GM18907 (cell line): ENCODE measurements at regions not wholly inside any gene's neighbourhood (a gene's known extent, or its start where the extent isn't known, plus 50 kb on each side); places are given as distances from the start of the nearest gene placed in this dataset.
"Not testable (repeated sequence)": the region's sequence is repeated elsewhere in the genome, so short reads cannot be mapped to it uniquely, and the experiment has no call there.

Experiments used
- ATAC-seq: cut with Tn5 transposase; IDR thresholded peaks from one replicate; pipeline ENCODE4 v1.9.1; 2021; ENCODE audit warnings: mild to moderate bottlenecking, moderate library complexity; ENCODE audit not compliant: unreplicated experiment

DNA sequence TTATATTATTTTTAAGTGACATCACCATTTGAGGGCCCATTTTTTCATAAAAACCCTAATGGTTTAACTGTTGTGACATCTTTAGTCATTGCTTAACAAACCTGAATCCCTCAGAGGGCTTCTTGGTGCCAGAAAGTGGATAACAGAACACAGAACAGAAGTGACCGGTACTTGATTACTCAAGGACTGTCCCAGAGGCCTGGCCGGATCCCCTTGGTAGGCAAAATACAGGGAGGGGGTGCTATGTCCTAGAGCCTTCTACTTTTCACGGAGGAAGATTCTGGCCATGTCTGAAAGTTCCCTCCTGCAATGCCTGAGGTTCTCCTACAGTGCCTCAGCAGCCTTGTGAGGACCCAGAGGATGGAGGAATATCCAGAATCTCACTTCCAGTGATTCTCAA is 94.3 kb upstream of the DCLK2 start:
- ATAC-seq, result no peak

DNA sequence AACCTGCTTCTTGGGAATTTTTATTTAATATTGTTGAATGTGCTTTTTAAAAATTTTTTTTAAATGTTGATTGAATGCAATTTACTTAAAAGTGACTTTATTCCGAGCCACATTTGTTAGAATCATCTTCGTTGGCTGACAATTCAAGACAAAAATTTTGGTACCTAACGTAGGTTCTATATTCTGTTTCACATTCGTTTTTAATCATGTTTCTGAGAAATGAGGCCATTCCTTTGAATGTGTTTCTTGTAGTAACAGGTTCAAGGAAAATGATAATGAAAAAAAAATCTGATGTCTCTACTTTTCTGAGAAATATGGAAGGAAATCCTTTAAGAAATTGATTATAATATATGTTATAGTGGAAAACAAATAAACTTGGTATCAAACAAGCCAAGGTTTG is 92.3 kb upstream of the DCLK2 start:
- ATAC-seq, result no peak

DNA sequence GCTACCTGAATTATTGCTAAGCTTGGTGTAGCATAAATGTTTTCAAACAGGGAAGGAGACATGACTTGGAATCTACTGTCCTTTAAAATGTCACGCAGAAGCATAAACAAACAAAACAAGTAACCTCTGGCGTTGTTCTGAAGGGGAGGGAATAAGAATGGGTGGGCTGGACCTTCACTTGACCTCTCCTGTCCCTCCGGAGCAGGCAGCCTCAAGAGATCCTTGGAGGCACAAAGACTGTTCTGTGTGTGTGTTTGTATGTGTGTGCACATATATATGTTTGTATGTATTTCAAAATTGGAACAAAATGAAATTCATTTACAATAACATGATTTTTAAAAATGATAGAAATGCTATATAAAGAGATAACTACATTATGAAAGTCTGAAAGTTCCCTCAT is 91.3 kb upstream of the DCLK2 start:
- ATAC-seq, result no peak

DNA sequence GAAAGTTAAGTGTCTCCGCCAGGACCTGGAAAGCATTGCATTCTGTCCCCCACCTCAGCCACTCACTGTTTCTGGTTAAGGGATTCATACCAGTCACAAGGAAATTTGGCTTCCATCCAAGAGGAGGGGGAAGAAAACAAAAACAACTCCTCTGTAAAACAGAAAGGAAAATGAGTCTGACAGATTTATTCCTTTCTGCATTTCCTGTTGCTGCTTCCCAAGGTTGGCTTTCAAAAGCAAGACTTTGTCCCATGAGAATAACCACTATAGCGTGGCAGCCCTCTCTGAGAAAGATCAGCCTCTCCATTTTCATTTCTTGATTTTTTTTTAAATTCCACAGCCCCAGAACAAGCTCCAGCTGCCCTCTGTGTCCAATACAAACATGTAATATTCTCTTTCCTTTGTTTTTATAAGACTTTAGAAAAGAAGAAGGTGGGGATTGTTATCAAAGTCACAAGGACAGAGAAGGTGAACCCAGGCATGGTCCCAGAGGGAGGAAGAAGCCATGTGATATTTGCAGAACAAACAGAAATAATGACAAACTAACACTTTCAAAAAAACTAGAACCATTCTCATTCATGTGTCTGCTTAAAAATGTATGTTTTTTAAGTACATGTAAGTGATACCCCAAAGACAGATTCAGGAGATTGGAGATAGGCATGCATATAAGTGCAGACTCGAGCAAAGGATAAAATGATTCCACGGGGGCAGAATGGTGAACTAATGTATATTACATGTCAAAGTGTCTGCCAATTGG is 90.7 kb upstream of the DCLK2 start:
- ATAC-seq, result no peak

DNA sequence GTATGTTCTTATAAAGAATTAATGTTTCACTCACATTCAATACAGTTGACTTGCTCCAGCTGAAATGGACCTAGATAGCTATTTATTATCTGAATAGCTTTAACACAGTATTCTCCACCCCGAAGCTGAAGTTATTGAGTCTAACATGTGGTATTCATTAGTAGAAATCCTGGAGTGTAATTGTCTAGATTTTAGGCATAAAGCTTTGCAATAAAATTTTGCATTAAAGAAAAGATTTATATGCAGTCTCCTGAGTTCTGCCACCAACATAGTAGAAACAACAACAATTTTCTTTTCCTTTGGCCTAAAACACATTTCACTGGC is 90.2 kb upstream of the DCLK2 start:
- ATAC-seq, result no peak

DNA sequence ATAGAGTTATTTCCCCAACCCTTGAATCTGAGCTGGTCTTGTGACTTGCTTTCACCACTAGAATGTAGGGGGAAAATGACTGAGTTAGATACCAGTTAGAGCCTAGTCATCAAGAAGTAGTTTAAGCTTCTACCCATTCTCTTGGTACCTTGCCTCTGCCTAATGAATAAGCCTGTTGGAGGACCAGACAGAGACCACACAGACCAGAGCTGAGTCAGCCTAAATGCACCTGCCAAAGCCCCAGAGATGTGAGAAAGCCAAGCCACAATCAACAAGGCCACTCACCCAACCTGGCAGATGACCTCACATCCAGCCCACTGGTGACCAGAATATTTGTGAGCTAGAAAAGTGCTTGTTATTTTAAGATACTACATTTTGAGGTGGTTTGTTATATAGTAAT is 85.2 kb upstream of the DCLK2 start:
- ATAC-seq, result no peak

DNA sequence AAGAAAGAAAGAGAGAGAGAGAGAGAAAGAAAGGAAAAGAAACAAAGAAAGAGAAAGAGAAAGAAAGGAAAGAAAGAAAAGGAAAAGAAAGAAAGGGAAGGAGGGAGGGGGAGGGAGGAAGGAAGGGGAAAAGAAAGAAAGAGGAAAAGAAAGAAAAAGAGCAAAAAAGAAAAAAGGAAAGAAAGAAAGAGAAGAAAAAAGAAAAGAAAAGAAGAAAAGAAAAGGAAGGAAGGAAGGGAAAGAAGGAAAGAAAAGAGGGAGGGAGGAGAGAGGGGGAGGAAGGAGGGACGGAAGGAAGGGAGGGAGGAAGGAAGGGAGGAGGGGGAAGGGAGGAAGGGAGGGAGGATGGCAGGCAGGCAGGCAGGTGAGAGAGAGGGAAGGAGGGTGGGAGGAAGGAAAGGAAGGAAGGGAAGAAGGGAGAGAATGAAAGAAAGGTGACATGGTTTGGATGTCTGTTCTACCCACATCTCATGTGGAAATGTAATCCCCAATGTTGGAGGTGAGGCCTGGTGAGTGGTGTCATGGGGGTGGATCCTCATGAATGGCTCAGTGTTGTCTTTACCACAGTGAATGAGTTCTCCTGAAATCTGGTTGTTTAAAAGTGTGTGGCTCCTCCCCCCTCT is 83.0 kb upstream of the DCLK2 start:
- no peak for ATAC-seq

DNA sequence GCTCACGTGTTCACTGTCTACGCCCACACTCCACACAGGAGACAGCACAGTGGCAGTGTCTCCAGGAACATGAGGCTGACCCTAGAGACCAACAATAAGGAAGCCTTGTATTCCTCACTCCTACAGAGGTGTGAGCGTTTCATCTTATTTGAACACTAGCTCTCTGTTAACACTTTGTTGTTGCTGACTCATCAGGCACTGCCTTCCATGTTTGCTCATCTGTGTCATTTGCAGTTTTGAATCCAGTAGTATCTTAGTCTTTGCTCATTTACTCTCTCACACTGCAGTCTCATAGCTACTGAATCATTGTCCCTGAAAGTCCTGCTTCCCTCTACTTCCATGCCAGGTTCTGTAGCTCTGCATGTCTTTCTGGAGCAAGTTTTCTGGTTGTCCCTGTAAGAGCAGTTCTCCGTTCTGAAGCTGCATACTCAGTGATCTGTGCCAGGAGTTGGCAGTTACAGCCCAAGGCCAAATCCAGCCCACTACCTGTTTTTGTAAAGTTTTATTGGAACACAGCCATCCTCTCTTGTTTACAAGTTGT is 80.3 kb upstream of the DCLK2 start:
- ATAC-seq, result peak; percentile 55

DNA sequence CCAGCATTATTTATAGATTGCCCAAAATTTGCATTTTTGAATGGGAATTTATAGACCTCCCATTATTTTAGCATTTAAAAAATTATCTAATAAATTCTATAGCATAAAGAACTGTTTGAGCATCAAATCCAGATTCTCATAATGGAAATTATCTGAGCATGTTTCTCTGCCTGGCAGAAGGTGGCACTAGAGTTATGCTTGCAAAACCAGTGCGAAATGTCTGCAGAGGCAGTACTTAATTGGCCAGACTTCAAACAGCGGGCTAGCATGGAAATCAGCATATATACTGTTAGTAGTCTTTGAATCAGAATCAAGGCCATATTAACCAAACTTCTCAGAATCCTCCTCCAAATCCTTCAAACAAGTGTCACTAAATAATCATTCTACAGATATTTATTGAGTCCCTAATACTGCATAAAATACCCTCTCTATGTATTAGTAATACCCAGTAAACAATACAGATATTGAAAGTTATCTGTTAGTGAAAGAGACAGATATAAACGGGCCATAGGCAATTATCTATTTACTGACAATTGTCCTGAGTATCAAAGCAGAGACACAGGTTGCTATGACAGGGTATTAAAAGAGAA is 78.7 kb upstream of the DCLK2 start:
- ATAC-seq, result peak; percentile 61

DNA sequence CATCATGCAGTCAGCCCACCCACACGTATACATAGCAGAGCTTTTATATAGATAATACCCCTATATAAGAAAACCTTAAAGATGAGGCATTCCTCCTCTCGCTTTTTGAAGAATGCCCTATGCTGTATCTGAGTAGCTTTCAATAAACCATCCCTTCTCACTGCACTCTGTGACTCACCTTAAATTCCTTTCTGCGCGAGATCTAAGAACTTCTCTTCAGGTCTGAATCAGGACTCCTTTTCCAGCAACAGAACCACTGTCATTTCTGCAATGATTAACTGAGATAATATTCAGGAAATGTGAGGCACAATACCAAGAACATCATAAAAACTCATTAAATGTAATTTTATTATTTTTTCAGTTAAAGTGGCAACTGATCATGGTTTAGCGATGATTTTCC is 76.4 kb upstream of the DCLK2 start:
- no peak for ATAC-seq

DNA sequence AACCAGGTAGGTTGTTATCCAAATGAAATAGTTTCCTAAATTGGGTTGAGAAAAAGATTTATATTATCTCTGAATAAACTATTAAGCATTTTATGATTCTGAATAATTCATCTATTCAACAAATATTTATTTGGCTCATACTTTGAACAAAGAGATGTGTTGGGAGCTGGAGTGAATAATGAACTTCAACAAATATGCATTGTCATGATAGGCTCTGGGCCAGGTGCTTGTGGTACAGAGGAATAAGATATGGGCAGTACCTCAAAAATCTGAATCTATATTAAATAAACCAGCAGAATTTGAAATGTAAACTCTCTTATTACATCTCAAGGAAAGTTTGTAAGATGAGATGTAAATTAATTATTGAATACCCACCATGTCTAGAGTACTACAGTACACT is 75.7 kb upstream of the DCLK2 start:
- ATAC-seq, result no peak

DNA sequence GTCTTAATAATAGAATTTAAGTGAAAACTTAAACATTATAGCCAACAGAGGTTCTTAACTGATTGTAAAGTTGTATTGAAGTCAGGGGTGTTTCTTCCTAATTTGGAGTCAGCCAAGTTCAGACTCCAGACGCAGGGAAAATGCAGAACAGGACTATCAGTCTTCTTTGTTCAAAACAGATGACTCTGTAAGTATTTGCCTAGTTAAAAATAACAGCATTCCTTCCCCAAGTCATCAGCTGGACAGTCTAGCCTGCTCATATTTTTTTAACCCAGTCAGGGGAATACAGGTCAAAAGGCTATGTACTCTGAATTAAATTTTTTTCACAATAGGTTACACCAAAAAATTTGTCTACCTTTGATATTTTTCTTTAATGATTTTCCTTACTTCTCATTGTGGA is 73.8 kb upstream of the DCLK2 start:
- ATAC-seq, result no peak

DNA sequence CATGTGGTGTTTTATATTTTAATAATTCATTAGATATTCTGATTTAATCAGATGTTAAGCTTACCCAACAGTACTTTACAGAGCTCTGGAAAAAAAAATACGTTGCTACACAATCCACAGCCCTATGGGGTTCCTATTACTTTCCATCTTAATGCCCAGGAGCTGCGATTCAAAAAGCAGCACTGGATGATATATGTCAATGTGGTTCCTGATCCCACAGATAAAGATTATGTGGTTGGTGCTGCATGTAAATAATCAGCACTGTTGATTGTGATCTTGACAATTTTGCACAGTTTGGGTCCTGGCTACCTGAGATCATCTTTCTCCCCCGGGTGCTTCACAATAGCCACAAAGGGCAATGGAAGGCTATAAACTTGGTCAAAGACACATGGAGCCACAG is 72.7 kb upstream of the DCLK2 start:
- ATAC-seq, result no peak

DNA sequence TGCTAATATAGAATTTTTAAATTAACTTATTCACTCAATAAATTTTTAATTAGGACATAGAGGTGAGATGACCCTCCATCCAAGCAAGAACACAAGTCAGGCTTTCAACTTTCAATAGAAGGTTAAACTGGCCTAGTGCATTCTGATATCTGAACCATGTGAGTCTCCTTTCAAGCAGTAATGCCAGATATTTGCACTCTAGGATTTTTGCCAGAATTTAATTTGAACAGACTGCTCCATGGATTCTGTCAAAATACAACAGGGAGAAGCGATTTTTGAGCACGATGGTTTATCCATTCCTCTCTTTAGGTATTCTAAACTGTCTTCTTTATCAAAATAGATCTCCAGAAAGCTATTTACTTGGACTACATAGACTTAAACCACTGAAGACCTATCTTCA is 72.0 kb upstream of the DCLK2 start:
- no peak for ATAC-seq

DNA sequence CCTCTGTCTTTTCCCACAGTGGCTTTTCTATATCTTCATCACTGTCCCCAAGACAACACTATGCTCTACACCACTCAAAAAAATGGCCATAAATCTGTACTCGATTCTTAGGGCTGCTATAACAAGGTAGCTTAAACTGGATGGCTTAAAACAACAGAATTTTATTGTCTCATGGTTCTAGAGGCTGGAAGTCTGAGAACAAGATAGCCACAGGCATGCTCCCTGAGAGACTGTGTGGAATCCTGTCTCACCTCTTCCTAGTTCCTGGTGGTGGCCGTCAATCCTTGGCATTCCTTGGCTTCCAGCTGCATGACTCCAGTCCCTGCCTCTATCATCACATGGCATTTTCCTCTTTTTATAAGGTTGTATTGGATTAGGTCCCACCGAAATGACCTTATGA is 70.7 kb upstream of the DCLK2 start:
- no peak for ATAC-seq

DNA sequence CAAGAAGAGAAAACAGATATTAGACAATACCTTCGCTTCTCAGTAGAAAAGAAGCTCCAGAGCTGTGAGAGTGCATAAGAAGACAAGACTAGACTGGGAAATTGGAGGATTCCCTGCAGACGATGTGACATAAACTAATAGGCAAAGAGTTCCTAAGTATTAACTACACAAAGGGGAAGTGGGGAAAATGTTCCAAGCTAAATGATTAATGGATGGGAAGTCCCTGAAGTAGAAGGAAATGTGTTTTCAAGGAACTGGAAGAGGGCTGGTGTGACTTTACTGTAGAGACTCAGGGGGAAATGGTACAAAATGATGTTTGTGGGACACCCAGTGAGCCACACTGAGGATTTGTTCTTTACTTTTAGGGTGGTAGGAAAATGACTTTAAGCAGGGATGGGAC is 69.7 kb upstream of the DCLK2 start:
- ATAC-seq, result no peak

DNA sequence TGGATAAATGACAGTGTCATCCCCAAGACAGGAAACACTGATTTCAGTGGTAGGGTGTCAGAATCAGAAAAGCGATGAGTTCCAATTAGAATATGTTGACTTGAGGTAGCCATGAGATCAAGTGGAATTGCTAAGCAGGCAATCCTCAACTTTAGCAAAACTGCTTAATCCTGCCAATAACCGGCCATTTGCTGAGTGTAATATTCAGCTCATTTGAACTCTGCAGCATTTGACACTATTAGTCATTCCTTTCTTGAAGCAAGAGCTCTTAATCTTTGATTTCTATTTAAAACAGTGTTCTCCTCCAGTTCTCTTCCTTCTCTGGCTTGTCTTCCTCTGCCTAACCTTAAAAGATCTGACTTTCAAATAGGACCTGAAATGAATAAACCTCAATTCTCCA is 68.7 kb upstream of the DCLK2 start:
- no peak for ATAC-seq

DNA sequence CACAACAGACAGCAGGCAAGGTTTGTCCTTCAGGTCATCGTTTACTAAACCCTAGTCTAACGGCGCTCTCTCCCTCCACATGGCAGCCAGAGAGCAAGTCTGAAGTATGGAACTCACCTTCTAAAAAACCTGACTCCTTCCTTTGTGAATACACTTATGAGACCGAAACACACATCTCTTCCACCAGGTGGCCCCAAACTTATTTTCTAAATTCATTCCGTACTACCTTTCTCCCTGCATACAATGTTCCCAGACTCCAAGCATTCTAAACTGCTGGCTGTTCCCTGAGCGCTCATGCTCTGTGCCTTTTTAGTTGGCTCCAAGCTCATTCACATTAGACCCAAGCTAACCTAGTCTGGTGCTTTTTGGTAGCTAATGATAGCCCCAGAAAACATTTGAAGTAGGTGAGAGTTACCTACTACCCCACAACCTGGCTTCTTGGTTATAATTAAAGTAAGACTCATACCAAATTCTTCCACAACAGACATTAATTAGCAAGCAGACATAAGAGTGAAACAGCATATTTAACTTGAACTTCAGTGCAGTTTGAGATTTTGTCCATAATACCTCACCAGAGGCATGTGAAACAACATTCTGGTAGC is 67.6 kb upstream of the DCLK2 start:
- peak; percentile 85 for ATAC-seq

DNA sequence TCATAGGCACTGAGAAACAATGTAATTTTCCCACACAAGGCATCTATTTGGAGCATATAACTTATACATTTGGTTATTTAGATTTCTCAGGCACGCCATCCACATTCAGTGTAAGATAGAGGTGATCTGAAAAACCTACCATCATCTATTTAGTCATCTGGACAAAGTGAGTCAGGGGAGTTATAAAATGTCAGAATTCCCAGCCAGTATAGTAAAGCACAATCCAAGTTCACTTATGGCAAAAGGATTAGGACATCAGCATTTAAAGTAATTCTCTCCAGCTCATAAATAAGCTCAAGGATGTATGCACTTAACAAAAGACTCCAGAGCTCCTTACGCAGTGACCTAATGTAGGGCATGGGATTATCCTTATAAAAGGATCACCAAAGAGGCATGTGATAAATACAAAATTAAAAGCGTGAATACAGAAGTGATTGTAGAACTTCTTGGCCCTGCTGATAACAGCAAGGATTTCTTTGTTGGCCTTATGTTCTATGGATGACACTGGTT is 65.3 kb upstream of the DCLK2 start:
- no peak for ATAC-seq

DNA sequence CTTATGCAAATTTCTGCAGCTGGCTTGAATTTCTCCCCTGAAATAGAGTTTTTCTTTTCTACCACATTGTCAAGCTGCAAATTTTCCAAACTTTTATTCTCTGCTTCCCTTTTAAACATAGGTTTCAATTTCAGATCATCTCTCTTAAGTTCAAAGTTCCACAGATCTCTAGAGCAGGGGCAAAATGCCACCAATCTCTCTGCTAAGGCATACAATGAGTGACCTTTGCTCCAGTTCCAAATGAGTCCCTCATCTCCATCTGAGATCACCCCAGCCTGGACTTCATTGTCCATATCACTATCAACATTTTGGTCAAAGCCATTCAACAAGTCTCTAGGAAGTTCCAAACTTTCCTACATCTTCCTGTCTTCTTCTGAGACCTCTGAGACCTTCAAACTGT is 62.3 kb upstream of the DCLK2 start:
- ATAC-seq, result not testable (repeated sequence)

DNA sequence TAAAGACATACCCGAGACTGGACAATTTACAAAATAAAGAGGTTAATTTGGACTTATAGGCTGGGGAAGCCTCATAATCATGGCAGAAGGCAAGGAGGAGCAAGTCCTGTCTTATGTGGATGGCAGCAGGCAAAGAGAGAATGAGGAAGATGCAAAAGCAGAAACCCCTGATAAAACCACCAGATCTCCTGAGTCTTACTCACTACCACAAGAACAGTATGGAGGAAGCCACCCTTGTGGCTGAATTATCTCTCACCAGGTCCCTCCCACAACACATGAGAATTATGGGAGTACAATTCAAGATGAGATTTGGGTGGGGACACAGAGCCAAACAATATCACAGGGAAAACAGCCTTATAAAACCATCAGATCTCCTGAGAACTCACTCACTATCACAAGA is 61.6 kb upstream of the DCLK2 start:
- ATAC-seq, result not testable (repeated sequence)

DNA sequence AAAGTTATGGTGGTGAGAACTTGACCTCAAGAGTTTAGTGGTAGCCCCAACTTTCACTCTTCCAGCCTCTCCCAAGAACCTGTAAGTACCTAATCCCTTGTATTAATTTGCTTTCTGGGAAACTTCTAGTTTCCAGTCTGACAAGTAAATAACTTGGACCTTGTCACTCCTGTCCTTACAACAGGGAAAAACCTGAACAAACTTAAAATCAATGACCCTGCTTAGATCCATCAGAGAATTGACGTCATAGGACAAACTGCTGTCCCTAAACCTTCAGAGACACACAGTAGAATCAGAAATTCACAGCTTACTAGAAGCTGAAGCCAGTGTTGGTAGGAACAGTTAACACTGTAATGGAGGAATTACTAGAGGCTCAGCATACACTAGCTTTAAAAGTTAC is 60.0 kb upstream of the DCLK2 start:
- no peak for ATAC-seq
